Stimulated activated naive CD8-positive, alpha-beta T cell treated with anti-CD3 and anti-CD28 coated beads, Interleukin-15, Interleukin-2, amounts not matched to agents 100 ng/mL and 50 ng/mL, for 24 hours (primary cell): ENCODE measurements at regions not wholly inside any gene's neighbourhood (a gene's known extent, or its start where the extent isn't known, plus 50 kb on each side); places are given as distances from the start of the nearest gene placed in this dataset.

ENCODE experiments used
- H3K27ac Mint-ChIP-seq: one replicate; pipeline ENCODE4 v1.8.0; 2021; ENCODE audit warnings: mild to moderate bottlenecking, mixed read lengths
- H3K27me3 Mint-ChIP-seq: one replicate; pipeline ENCODE4 v1.8.0; 2021; ENCODE audit warnings: mixed read lengths
- H3K36me3 Mint-ChIP-seq: one replicate; pipeline ENCODE4 v1.8.0; 2021; ENCODE audit warnings: low read depth, mixed read lengths
- H3K4me1 Mint-ChIP-seq: one replicate; pipeline ENCODE4 v1.8.0; 2021; ENCODE audit warnings: low read depth, mixed read lengths
- H3K4me3 Mint-ChIP-seq: one replicate; pipeline ENCODE4 v1.8.0; 2021; ENCODE audit warnings: mild to moderate bottlenecking, mixed read lengths
- H3K9me3 Mint-ChIP-seq: one replicate; pipeline ENCODE4 v1.8.0; 2021; ENCODE audit warnings: mixed read lengths

DNA sequence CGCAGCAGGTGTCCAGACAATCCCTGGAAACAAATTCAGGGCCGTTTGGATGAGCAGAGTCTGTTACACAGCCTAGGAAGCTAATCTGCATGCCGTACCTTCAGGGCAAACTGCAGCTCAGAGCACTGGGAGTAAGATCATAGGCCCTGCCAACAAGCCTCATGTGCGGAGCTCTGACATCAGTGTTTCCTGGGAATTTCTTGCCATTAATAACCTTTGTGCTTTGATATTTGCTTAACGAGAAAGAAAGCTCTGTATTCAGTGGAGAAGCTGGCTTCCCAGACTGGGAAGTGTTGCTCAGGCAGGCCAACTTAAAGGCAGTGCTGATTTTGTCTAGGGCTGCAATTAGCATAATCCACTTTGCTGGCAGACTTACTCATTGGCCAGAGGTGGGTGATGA, 116.1 kb upstream of the KLHL25 start:
- Mint-ChIP-seq H3K36me3 (no peaks in the 10 kb centered on the region), H3K9me3 (no peaks in the 10 kb centered on the region), H3K27me3 (peaks cover 4% of the 10 kb centered on the region), H3K4me3 (no peak overlapping the region), H3K4me1 (no peaks in the 10 kb centered on the region), H3K27ac (no peak overlapping the region)

DNA sequence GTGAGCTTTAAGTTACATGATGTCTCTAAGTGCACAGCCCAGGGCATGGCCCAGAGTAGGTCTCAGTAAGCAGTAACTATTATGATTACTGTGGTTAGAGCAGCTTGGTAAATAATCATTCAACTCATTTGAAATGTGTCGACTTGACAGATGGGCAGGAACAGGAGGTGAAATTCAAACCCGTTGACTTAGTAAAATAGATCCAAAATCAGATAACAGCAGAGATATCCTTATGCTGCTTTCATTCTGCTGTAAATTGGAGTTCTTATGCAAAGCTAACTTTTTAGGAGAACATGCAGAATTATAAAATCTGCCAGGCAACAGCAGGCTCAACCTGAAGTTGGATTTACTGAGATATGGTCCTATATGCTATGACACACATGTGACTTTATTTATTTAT, 118.7 kb upstream of the KLHL25 start:
- H3K27me3 Mint-ChIP-seq: peaks cover 12% of the 10 kb centered on the region
- H3K36me3 Mint-ChIP-seq: no peaks in the 10 kb centered on the region
- H3K4me3 Mint-ChIP-seq: no peak overlapping the region
- no peak overlapping the region for H3K27ac Mint-ChIP-seq
- no peaks in the 10 kb centered on the region for H3K4me1 Mint-ChIP-seq
- no peaks in the 10 kb centered on the region for H3K9me3 Mint-ChIP-seq

DNA sequence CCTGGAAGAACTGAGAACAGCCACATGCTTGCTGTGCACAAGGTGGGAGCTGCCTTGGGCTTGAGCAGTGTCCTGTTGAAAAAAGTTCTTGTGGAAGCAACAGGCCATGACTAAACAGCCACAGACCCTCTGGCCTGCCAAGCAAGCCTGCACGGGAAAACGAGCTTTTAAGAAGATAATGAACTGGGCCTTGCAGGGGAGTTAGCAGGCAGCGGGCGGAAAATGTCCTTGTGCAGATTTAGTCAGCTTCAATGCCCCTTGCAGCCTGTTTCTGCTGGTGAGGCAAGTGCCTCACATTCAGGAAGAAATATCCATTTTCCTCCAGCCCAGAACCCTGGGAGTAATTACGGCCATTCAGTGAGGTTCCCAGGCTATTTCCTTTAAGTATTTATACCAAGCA, 126.2 kb upstream of the KLHL25 start:
- no peak overlapping the region for H3K27ac Mint-ChIP-seq

DNA sequence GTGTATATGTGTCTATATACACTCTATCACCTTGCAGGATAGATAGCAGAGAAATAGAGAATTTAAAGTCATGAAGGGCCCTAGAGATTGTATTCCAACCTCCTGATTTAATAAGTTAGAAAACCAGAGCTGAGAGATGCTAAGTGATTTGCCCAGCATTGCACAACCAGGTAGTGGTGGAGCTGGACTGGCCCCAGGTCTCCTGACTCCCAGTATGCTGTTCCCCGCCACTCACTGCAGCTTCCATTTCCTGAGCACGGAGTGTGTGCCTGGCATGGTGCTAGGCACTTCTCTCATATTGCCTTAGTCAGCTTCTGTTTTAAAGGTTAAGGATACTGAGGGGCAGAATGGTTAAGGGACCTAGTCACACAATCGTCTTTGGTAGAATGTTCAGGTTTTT, 129.4 kb upstream of the KLHL25 start:
- Mint-ChIP-seq H3K9me3 (no peaks in the 10 kb centered on the region), H3K36me3 (no peaks in the 10 kb centered on the region), H3K4me1 (peaks cover 4% of the 10 kb centered on the region), H3K27ac (no peak overlapping the region), H3K4me3 (no peak overlapping the region), H3K27me3 (peaks cover 18% of the 10 kb centered on the region)

More for the DNA sequence above, 126.2 kb upstream of the KLHL25 start:
- Mint-ChIP-seq H3K4me1 (no peaks in the 10 kb centered on the region), H3K9me3 (no peaks in the 10 kb centered on the region), H3K36me3 (no peaks in the 10 kb centered on the region), H3K4me3 (no peak overlapping the region), H3K27me3 (peaks cover 19% of the 10 kb centered on the region)

DNA sequence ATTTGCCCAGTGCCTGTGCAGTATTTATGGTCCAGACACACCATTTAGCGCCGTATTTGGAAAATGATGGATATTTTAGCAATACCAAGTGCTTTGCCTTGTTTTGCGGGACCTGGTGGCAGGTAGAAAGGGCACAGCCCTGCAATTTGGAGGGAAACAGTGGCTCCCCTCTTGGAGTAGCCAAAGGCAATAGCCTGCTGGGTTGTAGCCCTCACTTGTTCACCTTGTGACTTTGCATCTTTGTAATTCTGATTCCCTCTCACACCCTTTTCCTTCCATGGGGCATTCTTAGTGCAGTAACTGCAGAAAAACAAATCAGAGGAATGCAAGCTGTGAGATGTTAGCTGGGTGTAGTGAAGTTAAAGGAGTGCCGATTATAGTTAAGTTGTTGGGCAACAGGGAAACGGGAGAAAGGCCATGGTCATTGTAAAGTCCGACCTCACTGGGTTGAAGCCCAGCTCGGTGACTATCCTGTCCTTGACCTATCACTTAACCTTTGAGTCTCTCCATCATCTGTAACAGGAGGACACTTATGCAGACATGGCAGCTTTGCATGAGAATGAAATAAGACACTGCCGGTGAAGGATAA, 131.0 kb upstream of the KLHL25 start:
- peaks cover 4% of the 10 kb centered on the region for H3K4me1 Mint-ChIP-seq
- H3K9me3 Mint-ChIP-seq: no peaks in the 10 kb centered on the region
- H3K36me3 Mint-ChIP-seq: no peaks in the 10 kb centered on the region
- peaks cover 14% of the 10 kb centered on the region for H3K27me3 Mint-ChIP-seq
- no peak overlapping the region for H3K27ac Mint-ChIP-seq
- no peak overlapping the region for H3K4me3 Mint-ChIP-seq

DNA sequence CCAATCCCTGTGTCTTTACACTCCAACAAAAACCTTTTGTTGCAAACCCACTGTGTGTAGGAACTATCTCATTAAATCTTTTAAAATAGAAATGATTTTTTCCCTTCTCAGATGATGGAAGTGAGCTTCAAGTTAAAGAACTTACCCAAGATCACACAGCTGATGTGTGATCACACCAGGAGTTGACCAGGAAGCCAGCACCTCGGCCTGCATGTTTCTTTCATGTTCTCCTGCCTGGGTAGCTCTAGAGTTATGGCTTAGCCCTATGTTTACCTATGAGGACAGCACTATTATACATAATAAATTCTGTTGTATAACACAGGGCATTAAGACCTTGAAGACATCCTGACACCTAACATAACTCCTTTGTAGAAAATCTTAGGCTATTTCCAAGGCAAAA, 132.1 kb upstream of the KLHL25 start:
- H3K27ac Mint-ChIP-seq: no peak overlapping the region
- H3K36me3 Mint-ChIP-seq: no peaks in the 10 kb centered on the region
- no peak overlapping the region for H3K4me3 Mint-ChIP-seq
- peaks cover 10% of the 10 kb centered on the region for H3K27me3 Mint-ChIP-seq
- no peaks in the 10 kb centered on the region for H3K9me3 Mint-ChIP-seq
- H3K4me1 Mint-ChIP-seq: peaks cover 4% of the 10 kb centered on the region

DNA sequence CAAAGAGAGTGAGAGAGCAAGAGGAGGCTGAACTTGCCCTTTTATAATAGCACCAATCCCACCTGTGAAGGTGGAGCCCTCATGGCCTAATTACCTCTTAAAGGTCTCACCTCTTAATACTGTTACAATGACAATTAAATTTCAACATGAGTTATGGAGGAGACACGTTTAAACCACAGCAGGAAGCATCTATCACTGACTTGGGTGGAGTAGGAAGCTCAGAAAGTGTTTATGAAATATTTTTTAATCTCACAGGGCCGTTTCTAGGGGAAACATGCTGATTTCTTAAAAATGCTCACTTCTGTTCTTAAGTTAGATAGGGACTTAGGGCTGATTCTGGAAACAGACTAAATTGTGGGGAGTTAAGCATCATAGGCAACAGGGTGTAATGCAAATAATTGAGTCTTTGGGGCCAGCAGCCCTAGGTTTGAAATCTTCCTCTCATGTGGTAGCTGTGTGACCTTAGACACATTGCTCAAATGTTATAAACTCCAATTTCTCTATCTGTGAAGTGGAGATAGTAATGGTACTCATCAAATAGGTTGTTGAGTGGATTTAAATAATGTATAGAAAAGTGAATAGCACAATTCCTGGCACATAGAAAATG, 133.3 kb upstream of the KLHL25 start:
- Mint-ChIP-seq H3K4me3 (no peak overlapping the region), H3K36me3 (no peaks in the 10 kb centered on the region), H3K27ac (no peak overlapping the region), H3K9me3 (no peaks in the 10 kb centered on the region), H3K27me3 (peaks cover 13% of the 10 kb centered on the region), H3K4me1 (peaks cover 4% of the 10 kb centered on the region)

DNA sequence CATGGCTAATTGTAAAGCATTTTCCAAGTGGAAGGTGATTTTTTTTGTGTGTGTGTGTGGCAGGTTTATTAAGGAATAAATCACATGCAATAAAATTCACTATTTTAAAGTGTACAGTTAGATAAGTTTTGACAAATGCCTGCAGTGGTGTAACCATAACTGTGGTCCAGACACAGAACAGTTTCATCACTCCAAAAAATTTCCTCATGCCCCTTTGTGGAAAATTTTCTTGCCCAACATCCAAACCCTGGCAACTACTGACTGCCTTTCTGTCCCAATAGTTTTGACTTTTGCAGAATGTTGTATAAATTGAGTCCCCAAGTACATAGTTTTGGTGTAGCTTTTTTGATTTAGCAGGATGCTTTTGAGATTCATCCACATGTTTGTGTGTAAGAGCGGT, 135.1 kb upstream of the KLHL25 start:
- Mint-ChIP-seq H3K27ac (no peak overlapping the region), H3K9me3 (no peaks in the 10 kb centered on the region), H3K36me3 (no peaks in the 10 kb centered on the region), H3K27me3 (peaks cover 14% of the 10 kb centered on the region), H3K4me1 (peaks cover 4% of the 10 kb centered on the region), H3K4me3 (no peak overlapping the region)

DNA sequence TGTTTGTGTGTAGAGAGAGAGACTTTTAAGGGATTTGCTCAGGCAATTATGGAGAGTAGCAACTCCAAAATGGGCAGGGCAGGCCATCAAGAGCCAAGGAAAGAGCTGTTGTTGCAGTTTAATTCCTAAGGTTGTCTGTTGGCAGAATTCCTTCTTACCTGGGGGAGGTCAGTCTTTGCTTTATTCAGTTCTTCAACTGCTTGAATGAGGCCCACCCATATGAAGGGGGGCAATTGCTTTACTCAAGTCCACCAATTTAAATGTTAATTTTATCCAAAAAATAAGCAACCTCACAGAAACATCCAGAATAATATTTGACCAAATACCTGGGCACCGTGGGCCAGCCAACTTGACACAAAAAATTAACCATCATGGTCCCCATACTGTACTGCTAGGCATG, 137.7 kb upstream of the KLHL25 start:
- H3K36me3 Mint-ChIP-seq: no peaks in the 10 kb centered on the region

DNA sequence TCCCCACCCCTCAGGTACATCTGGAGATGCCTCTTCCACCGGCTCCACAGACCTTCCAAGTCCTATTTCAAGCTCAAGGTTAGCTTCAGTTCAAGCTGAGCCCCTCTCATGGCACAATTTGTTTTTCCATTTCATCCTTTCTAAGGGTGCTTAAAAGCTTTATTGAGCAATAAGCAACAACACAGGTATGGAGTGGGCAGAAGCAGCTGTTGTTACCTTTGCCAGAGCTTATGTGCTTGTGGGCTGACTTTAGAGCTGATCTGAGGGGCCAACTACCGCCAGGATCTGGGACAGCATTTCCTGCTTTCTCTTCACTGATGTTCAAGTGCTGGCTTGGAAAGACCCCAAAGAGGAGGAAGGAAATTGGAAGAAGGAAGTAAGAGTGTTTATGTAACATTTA, 140.0 kb upstream of the KLHL25 start:
- peaks cover 6% of the 10 kb centered on the region for H3K27me3 Mint-ChIP-seq
- H3K27ac Mint-ChIP-seq: no peak overlapping the region
- H3K4me1 Mint-ChIP-seq: no peaks in the 10 kb centered on the region
- no peaks in the 10 kb centered on the region for H3K9me3 Mint-ChIP-seq
- H3K36me3 Mint-ChIP-seq: no peaks in the 10 kb centered on the region
- H3K4me3 Mint-ChIP-seq: no peak overlapping the region

More for the DNA sequence above, 137.7 kb upstream of the KLHL25 start:
- H3K4me3 Mint-ChIP-seq: no peak overlapping the region
- no peaks in the 10 kb centered on the region for H3K9me3 Mint-ChIP-seq
- H3K27ac Mint-ChIP-seq: no peak overlapping the region
- peaks cover 4% of the 10 kb centered on the region for H3K4me1 Mint-ChIP-seq
- peaks cover 11% of the 10 kb centered on the region for H3K27me3 Mint-ChIP-seq

DNA sequence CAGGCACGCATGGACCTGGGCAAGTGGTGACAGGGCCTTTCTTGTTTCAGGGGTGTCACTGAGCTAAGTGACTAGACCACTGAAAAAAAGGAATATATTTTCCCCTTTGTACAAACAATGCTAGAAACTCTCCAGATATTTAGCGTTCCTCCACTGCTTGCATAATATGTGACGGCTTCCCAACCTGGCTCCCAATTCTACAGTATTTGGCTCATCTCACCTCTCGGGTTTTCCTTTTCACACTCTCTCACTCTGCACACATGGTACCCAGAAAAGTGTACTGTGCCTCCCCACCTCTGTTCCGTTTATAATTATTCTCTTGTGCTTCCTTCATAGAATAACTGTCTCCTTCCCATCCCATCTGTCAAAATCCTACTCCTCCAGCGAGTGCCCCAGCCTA, 140.5 kb upstream of the KLHL25 start:
- Mint-ChIP-seq H3K9me3 (no peaks in the 10 kb centered on the region), H3K27ac (no peak overlapping the region)

DNA sequence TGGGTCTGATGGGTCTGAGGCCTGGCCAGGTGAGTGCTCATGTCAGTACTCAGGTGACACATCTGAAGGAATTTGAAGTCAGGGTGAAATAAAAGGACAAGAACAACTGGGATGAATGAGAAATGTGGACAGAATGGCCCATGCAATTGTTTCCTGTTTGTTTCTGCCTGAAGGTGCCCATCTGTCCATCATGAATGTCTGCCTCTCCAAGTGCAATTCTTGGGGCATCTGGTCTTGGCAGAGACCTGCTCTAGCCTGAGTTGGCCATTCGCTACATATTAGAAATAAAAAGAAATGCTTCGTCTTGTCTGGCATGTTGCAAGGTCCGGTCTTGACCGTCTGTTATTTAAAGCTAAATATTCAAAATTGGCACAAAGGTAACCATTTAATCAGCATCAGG, 142.0 kb upstream of the AGBL1 start:
- Mint-ChIP-seq H3K27ac (no peak overlapping the region), H3K36me3 (no peaks in the 10 kb centered on the region), H3K4me3 (no peak overlapping the region), H3K4me1 (no peaks in the 10 kb centered on the region), H3K9me3 (no peaks in the 10 kb centered on the region), H3K27me3 (peaks cover 5% of the 10 kb centered on the region)

More for the DNA sequence above, 140.5 kb upstream of the KLHL25 start:
- no peaks in the 10 kb centered on the region for H3K36me3 Mint-ChIP-seq
- no peak overlapping the region for H3K4me3 Mint-ChIP-seq
- H3K27me3 Mint-ChIP-seq: peaks cover 6% of the 10 kb centered on the region
- H3K4me1 Mint-ChIP-seq: no peaks in the 10 kb centered on the region

DNA sequence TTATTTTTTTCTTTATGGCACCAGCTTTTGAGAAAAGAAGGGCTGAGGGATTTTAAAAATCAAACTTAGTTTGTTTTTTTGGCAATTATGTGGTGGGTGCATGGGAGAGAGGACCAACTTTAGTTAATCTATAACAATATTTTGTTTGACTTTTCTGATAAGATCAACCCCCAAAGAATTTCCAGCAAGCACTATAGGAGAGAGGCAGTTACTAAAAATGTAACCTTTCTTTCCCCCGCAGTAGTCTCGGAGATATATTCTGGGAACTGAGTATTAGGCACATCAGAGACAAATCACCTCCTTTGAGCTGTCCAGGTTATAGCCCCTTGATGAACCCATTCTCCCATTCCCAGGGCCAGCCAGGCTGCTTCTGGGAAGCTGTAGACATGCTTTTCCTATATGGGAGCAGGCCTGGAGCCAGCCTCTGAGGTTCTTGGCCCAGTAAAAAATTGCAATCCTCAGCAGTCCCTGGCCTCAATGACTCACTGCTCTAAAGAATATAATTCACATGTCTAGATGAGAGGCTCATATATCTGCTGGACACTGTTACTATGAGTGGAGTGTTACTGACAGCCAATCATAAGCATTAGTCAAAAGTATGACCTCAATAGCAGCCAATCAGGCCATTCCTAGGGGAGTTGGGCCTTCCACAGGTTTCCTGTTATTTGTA, 138.3 kb upstream of the AGBL1 start:
- no peak overlapping the region for H3K27ac Mint-ChIP-seq
- no peaks in the 10 kb centered on the region for H3K36me3 Mint-ChIP-seq
- no peaks in the 10 kb centered on the region for H3K9me3 Mint-ChIP-seq

DNA sequence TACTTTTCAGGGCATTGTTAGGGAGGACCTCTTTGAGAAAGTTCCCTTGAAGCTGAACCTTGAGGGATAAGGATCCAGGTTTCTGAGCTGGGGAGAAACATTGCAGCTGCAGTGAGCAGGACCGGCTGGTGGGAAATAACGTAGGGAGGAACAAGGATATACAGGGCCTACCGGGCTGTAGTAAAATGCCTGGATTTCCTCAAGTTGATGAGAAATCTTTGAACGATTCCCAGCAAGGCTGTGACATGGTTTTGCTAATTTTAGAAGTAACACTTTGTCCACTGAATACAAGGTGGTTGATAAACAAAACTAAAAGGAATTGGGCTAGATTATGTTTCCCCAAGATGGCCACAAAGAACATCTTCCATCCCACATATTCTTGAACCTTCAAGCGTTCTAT, 137.0 kb upstream of the AGBL1 start:
- Mint-ChIP-seq H3K27me3 (no peaks in the 10 kb centered on the region), H3K4me3 (no peak overlapping the region), H3K4me1 (no peaks in the 10 kb centered on the region), H3K27ac (no peak overlapping the region), H3K9me3 (no peaks in the 10 kb centered on the region), H3K36me3 (no peaks in the 10 kb centered on the region)

More for the DNA sequence above, 138.3 kb upstream of the AGBL1 start:
- H3K27me3 Mint-ChIP-seq: no peaks in the 10 kb centered on the region
- H3K4me3 Mint-ChIP-seq: no peak overlapping the region
- H3K4me1 Mint-ChIP-seq: no peaks in the 10 kb centered on the region

DNA sequence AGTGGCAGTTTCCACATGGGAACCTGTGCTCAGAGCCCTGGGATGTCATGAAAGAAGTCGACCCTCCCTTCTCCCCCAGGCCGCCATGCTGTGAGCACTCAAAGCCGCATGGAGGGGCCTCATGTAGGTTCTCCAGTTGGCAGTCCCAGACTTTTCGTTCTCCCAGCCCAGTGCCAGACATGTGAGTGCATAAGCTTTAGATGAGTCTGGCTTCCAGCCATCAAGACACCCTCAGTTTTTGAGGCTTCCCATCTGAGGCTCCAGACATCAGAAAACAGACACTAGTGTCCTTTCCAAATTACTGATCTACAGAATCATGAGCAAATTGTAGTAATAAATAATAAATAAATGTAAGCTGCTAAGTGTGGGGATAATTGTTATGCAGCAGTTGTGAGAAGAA, 136.5 kb upstream of the AGBL1 start:
- Mint-ChIP-seq H3K36me3 (no peaks in the 10 kb centered on the region), H3K4me3 (no peak overlapping the region), H3K9me3 (no peaks in the 10 kb centered on the region), H3K27ac (no peak overlapping the region), H3K27me3 (no peaks in the 10 kb centered on the region), H3K4me1 (no peaks in the 10 kb centered on the region)

DNA sequence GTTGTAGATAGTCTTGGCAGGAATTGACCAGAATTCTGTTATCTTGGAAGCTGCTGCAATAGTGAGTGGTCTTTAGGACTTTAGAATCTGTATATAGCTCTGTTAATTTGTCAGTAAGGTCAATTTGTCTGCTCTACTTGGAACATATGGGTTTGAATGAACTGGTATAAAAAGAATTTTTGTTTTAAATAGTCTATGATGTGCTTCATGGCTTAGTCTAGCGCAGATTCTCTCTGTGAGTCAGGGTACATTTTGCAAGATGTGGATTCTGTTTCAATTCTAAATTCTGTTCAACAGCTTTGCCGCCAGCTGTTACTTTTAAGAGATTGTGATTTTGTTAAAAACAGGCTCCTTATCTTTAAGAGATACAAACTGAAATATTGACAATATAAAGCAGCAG, 135.9 kb upstream of the AGBL1 start:
- no peak overlapping the region for H3K4me3 Mint-ChIP-seq
- H3K36me3 Mint-ChIP-seq: no peaks in the 10 kb centered on the region
- no peaks in the 10 kb centered on the region for H3K9me3 Mint-ChIP-seq
- no peaks in the 10 kb centered on the region for H3K27me3 Mint-ChIP-seq
- H3K4me1 Mint-ChIP-seq: no peaks in the 10 kb centered on the region
- H3K27ac Mint-ChIP-seq: no peak overlapping the region
